Keratinocyte (primary cell): ENCODE measurements at regions not wholly inside any gene's neighbourhood (a gene's known extent, or its start where the extent isn't known, plus 50 kb on each side); places are given as distances from the start of the nearest gene placed in this dataset.

Source experiments
- EZH2 ChIP-seq: IDR thresholded peaks from one replicate; pipeline ENCODE4 v1.6.1; 2012; ENCODE audit warnings: inconsistent platforms, mild to moderate bottlenecking, low read length, moderate library complexity
- TF ChIP-seq, protein P1 (sequence below), 3 experiments: IDR thresholded peaks in 1 of 3; conservative IDR thresholded peaks in 1 of 3; optimal IDR thresholded peaks in 1 of 3; 2 replicates in 2 of 3; 3 replicates in 1 of 3; pipeline versions ENCODE3 to v1.5.1; 2011; ENCODE audit warnings: low read length in 3 of 3, mild to moderate bottlenecking in 3 of 3, moderate library complexity in 2 of 3, control low read depth in 1 of 3, inconsistent platforms in 1 of 3; ENCODE audit not compliant: insufficient read depth in 2 of 3; ENCODE audit errors: extremely low read depth in 1 of 3

DNA sequence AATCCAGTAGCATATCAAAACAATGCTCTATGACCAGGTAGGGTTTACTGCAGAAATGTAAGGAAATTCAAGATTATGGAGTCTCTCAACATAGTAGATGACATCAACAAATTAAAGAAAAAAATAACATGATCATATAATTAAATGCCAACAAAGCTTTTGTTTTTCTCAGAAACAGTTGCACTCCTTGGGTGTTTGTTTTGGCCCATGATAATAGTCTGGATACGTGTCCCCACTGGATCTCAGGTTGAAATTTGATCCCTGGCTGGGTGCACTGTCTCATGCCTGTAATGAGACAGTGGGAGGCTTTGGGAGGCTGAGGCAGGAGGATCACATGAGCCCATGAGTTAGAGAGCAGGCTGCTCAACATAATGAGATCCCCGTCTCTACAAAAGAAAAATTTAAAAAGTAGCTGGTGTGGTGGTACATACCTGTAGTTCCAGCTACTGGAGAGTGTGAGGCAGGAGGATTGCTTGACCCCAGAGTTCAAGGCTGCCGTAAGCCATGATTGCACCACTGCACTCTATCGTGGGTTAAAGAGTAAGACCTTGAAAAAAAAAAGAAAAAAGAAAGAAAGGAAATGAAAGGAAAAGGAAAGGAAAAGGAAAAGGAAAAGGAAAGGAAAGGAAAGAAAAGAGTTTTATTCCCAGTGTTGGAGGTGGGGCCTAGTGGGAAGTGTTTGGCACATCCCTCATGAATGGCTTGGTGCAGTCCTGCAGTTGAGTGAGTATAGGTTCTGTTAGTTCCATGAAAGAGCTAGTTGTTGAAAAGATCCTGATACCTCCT is 53.3 kb upstream of the FOXB1 start:
- no peak for TF ChIP-seq EZH2
- TF ChIP-seq, protein P1, sequence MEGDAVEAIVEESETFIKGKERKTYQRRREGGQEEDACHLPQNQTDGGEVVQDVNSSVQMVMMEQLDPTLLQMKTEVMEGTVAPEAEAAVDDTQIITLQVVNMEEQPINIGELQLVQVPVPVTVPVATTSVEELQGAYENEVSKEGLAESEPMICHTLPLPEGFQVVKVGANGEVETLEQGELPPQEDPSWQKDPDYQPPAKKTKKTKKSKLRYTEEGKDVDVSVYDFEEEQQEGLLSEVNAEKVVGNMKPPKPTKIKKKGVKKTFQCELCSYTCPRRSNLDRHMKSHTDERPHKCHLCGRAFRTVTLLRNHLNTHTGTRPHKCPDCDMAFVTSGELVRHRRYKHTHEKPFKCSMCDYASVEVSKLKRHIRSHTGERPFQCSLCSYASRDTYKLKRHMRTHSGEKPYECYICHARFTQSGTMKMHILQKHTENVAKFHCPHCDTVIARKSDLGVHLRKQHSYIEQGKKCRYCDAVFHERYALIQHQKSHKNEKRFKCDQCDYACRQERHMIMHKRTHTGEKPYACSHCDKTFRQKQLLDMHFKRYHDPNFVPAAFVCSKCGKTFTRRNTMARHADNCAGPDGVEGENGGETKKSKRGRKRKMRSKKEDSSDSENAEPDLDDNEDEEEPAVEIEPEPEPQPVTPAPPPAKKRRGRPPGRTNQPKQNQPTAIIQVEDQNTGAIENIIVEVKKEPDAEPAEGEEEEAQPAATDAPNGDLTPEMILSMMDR (optimal IDR thresholded peaks at IDR 0.05 in 1 of 3, IDR thresholded peaks at IDR 0.05 in 1 of 3, conservative IDR thresholded peaks at IDR 0.05 in 1 of 3; ENCODE audit: extremely low read depth in 1 of 3, insufficient read depth in 2 of 3, low read length in 3 of 3), result no peak
